GM12892 (cell line): ENCODE measurements at regions not wholly inside any gene's neighbourhood (a gene's known extent, or its start where the extent isn't known, plus 50 kb on each side); places are given as distances from the start of the nearest gene placed in this dataset.

Experiments used
- POLR2A ChIP-seq: IDR thresholded peaks from 2 replicates; pipeline ENCODE4 v1.6.1; 2011; ENCODE audit warnings: low read depth, low read length, control low read depth
- POLR2AphosphoS5 ChIP-seq: IDR thresholded peaks from 2 replicates; pipeline ENCODE4 v1.6.1; 2011; ENCODE audit warnings: low read depth, low read length, control low read depth

GRCh38 chr2:58501371-58502160 is 260.4 kb upstream of the FANCL start:
- TF ChIP-seq POLR2A (no peak), POLR2AphosphoS5 (no peak)
